GM18517 (cell line): ENCODE measurements at regions not wholly inside any gene's neighbourhood (a gene's known extent, or its start where the extent isn't known, plus 50 kb on each side); places are given as distances from the start of the nearest gene placed in this dataset.

ENCODE experiments used
- ATAC-seq: cut with Tn5 transposase; IDR thresholded peaks from one replicate; pipeline ENCODE4 v1.9.1; 2021; ENCODE audit warnings: mild to moderate bottlenecking, moderate library complexity; ENCODE audit not compliant: unreplicated experiment

DNA sequence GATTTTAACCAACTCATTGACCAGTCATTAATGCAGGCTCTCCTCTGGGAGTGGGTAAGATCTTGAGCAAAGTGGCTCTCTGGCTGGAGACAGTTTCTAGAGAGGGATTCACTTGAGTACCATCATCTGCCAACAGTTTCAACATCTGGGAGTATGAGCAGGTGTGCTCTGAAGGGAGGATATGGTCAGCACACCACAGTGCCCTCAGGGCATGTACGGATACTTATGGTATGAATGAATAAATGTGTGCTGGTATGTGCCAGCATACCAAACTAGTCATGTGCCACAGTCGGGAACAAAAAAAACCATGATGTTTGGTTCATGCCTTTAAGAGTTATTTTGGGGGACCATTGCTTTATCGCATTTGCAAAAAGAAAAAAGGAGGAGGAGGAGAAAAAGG lies 1197.5 kb upstream of the TENM4 start:
- no peak for ATAC-seq

DNA sequence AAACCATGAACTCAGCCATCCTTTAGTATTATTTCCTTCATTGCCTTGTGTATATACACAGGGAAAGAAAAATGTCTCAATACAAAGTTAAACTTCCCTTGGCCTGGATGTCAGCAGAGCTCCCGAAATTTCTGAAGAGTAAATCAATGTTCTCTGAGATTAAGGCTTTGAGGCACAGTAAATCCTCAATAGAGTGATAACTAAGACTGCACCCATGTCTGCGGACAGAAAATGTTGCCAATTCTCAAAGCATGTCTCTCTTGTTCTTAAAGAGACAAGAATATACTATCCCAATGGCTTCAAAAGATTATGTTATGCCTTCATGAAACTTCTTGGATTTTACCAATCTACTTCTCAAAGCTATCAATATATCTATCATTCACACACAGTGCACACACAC lies 1196.7 kb upstream of the TENM4 start:
- ATAC-seq = no peak

DNA sequence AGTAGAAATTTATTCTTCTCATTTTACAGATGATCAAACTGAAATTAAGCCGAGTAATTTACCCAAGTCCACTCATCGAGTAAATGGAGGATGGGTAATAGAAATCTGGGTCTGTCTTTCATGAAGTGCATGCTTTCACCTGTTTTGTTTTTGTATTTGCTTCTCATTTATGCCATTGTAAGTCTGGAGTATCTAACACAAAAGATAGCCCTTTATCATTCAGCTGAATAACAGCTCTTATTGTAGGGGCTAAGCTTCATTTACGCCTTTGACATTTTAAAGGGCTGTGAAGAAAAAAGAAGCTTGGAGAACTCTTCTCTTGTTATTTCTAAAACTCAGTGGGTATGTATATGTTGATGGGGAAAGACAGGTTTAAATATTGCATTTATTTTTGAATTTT lies 1196.2 kb upstream of the TENM4 start:
- ATAC-seq = no peak

DNA sequence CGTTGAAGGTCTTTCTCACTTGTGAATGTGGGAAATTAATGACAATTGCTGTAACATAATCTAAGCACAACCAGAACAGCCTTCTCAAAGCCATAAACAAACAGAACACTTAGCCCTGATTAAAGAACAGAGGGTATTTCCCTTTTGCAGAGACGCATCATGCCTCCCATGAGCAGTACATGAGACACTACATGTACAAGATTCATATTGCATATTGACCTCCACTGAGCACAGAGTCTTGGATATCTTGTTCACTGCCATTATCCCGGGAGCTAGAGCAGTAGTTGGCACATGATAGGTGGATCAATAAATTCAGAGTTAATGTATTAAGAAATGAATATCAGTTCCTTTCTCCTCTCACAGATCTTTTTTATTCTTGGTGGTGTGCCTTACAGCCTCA lies 1194.3 kb upstream of the TENM4 start:
- ATAC-seq = no peak

- no peak for ATAC-seq
These were observed 1191.9 kb upstream of the TENM4 start for GRCh38 chr11:80632691-80633090.

DNA sequence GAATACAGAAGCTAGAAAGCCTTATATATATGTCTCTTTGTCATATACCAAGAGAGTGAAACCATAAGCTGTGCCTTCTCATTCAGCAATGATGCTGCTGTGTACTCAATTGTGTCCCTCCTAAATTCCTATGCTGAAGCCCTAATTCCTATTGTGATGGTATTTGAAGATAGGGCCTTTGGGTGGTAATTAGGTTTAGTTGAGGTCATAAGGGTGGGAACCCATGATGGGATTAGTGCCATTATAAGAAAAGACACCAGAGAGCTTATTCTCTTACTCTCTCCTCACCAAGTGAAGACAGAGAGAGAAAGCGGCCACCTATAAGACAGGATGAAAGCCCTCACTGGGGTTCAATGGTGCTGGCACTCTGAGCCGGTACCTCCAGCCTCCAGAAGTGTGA lies 1191.3 kb upstream of the TENM4 start:
- no peak for ATAC-seq

- ATAC-seq = no peak
These were observed 1188.6 kb upstream of the TENM4 start for GRCh38 chr11:80629466-80629865.

DNA sequence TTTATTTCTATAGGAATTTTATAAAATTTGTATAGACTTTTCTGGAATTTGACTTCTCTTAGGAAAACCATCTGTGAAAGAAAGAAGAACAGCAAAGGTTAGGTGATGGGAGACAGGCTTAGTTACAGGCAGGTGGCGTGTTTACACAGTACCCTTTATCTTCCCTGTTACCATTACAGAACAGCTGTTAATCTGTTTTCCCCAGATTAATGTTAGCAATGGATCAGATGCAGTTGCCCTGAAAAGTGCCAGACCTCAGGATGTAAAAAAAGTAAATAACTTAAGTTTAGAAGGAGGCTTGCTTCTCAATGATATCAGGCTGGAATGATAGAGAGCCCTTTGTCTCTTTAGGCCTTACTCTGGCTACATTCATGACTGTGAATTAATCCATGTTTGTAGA lies 1186.5 kb upstream of the TENM4 start:
- ATAC-seq = no peak

- ATAC-seq = no peak
These were observed 1185.9 kb upstream of the TENM4 start for GRCh38 chr11:80626721-80627120.

DNA sequence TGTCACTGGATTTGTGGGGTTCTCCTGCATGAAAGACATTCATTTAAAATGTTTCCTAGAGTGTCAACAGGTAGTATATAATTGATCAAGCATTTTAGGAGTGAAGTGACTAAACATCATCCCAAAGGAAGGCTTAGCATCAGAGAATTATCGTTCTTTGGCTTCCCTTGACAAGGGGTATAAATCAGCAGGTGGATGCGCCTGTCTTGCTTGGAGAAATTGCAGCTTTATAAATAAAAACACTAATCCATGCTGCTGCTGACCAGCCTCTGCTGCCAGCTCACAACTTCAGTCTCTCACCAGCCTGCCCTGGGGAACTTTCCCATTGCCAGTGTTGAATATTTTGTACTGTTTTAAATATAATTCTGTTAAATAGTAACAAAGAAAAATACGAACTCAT lies 1184.7 kb upstream of the TENM4 start:
- ATAC-seq = no peak

DNA sequence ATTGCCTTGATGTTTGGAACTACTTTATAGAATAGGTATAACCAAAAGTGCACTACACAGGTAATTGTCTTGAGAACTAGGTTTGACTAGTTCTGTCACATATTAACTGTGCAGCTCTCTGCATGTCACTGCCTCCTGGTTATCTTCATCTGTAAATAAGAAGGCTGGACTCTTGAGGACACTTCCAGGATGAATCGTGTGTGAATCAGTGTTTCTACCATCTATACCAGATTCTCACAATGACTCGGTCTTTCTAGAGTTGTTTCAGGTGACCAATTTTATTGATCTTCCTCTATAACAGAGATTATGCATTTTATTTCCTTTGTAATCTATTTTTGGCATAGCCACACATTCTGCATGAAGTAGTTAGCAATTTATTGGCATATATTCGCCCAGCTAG lies 1181.0 kb upstream of the TENM4 start:
- ATAC-seq = no peak

- ATAC-seq = no peak
These were observed 1180.0 kb upstream of the TENM4 start for GRCh38 chr11:80620867-80621266.

GRCh38 chr11:80617156-80617555 lies 1176.3 kb upstream of the TENM4 start:
- ATAC-seq = no peak

- no peak for ATAC-seq
These were observed 1175.4 kb upstream of the TENM4 start for GRCh38 chr11:80616070-80616800.

GRCh38 chr11:80613655-80614054 lies 1172.8 kb upstream of the TENM4 start:
- no peak for ATAC-seq

- no peak for ATAC-seq
These were observed 1169.7 kb upstream of the TENM4 start for GRCh38 chr11:80610516-80610915.

DNA sequence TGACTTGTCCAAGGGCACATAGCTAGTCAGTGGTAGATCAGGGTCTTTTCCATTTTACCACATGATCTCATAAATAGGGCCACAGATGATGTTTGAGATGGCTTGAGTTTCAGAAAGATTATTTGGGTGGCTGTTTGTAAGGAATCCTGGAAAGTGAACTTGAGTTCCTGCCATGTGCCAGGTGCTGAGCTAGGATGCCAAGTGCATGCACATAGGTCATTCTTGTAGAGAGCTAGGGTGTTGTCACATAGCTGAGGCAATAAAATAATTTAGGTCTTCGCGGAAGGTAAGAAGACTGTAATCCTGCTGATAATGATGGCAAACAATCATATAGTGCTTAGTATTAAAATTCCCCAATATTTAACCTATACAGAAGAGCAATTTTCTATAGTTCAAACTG lies 1162.6 kb upstream of the TENM4 start:
- ATAC-seq = no peak

DNA sequence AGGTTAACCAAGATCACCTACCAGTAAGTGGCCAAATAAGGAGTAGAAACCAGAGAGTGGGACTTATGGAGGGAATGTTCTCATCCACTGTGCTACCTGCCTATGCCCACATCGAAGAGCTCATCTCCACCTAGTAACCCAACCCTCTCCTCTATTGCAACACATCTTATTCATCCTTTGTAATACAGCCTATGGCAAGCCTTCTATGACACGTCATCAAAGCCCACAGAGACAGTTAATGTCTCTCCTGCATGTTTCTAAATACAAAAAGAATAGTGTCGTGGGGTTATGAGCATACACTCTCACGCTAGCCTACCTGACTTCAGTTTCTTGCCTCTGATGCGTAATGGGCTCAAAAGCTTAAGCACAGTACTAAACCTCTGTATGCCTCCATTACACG lies 1158.1 kb upstream of the TENM4 start:
- ATAC-seq = no peak

DNA sequence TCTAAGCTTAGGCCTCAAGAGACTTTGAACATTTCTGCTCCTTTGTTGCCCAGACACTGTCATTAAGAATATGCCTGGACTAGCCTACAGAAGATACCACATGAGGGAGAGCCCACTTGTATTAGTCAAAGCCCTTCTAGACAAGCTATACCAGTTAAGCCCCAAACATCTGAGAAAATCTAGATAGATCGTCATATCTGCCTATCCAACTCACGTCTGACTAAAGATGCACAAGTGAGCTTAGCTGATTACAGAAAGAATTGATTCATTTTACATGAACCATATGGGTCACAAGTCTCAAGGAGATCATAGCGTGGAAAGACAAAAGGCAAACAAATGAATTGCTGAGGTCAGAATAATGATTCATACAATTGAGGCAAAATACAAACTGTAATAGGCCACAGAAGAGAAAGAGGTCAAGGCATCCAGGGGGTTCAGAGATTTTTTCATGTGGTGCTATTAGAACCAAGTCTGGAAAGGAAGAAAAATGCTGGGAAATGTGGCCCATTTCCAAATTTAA lies 1155.5 kb upstream of the TENM4 start:
- ATAC-seq = no peak

DNA sequence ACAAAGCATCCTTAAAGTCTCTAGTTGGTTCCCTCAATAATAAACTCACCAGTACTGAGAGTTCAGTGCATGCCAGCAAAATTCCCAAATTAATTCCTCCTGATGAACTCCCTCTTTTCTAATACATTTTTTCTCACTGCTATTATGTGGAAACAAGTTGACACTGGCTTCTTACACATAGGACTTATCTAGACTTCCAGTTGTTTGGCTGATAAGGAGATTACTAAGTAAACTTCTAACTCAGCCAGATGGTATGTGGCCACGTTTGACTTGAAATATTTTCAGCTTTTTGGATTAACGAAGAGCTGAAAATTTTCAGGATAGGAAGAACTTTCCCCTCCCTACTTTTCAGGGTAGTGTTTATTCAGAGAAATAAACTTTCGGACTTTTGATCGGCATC lies 1154.2 kb upstream of the TENM4 start:
- no peak for ATAC-seq

DNA sequence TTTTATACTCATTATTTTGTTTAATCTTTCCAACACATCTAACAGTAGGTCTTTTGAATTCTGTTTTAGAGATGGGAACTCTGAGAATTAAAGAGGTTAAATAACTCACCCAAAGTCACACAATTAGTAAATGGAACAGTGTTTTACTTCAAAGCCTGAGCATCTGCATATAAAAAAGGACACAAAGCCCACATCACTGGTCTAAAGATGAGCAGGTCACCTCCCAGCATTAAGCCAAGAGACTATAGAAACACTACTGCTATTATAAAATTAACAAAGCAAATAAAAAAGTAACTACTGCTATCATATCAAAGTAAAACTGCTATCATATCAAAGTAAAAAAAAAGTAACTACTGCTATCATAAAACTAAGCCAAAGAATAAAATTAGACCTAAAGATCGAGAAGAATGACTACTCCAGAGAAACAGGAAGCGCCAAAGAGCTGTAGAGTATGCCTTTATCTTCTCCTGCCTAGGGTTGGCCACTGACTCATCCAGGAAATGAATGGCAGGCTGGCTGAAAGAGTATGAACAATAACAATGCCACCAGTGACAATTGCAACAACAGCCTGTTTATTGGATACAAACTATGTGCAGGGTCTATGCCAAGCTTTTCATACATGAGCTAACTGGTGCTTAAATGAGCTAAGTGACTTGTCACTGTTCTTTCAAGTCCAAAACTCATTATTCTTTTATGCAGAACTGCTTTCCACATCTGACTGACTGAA lies 1153.0 kb upstream of the TENM4 start:
- no peak for ATAC-seq

GRCh38 chr11:80592546-80592945 lies 1151.7 kb upstream of the TENM4 start:
- no peak for ATAC-seq
